ENCODE measurements at regions not wholly inside any gene's neighbourhood (a gene's known extent, or its start where the extent isn't known, plus 50 kb on each side); places are given as distances from the start of the nearest gene placed in this dataset.
"Not testable (repeated sequence)": the region's sequence is repeated elsewhere in the genome, so short reads cannot be mapped to it uniquely, and the experiment has no call there.

- DNase-seq (ENCODE audit: low spot score) = no peak
- no peak for FAIRE-seq
Measured at GRCh38 chr17:82998637-82999036, 80.8 kb upstream of the METRNL start.

DNA sequence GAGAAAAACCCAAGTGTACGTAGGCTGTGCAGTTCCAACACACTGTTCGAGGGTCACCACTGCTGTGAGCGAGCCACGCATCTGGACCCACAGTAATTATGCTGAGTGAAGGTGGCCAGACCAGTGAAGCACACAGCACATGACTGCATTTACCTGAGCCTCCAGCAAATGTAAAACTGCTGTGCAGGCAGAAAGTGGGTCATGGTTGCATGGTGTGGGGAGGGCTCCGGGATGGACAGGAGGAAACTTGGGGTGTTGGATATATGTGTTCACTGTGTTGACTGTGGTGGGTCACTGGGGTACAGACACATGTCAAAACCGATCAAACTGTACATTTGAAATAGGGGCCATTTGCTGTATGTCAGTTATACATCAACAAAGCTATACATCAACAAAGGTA, 78.7 kb upstream of the METRNL start:
- FAIRE-seq = peak; percentile 17

GRCh38 chr17:83002118-83002805, 77.1 kb upstream of the METRNL start:
- DNase-seq (ENCODE audit: low spot score) = no peak
- no peak for FAIRE-seq

More for the DNA sequence above, 78.7 kb upstream of the METRNL start:
- no peak for DNase-seq (ENCODE audit: low spot score)

DNA sequence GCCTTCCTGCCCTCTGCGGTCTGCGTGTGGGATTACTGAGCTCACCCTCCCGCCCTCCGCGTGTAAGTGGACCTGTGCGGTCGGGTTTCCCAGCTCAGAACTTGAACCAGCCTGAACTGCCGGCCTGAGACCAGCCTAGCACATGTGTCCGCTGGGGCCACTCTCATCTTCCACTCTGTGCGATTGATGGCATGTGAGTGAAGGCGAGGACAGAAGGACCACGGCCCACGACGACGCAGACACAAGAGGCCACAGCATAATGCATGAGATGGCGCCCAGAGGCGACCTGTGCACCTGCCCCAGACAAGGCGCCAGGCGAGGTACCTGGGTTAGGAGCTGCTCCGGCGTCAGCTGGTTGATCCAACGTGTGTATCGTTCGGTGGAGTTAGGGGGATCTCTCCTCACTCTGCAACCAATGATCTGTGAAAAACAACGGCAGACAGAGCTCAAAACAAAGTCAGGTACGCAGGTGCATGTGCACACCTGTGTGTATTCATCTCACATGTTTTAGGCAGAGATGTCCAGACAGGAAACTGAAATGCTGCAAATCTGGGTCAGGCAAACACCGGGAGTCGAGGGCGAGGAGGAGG, 74.5 kb upstream of the METRNL start:
- no peak for DNase-seq (ENCODE audit: low spot score)
- FAIRE-seq = peak; percentile 65

DNA sequence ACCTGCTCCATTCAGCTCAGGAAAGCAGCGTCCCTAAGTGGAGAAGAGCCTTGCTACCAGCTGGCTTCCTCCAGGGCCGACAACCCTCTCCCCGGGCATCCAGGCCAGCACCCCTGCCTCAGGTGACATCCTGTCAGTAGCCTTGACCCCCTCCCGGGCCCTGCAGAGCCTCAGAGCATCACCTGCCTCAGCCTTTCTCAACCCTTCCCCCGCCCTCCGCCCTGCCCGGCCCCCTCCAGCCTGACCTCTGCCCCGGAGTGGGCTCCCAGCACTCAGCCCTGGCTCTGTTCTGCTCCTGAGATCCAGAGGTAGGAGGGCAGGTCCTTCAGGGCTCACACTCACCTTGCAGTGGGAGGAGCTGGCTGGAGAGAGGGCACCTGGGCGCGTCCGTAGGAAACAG, 73.8 kb upstream of the METRNL start:
- DNase-seq (ENCODE audit: low spot score) = no peak
- no peak for FAIRE-seq

GRCh38 chr17:83006515-83007455, 72.6 kb upstream of the METRNL start:
- DNase-seq (ENCODE audit: low spot score) (no peak), FAIRE-seq (no peak)

- FAIRE-seq = no peak
- DNase-seq (ENCODE audit: low spot score) = no peak
Measured at GRCh38 chr17:83007504-83008185, 71.8 kb upstream of the METRNL start.

DNA sequence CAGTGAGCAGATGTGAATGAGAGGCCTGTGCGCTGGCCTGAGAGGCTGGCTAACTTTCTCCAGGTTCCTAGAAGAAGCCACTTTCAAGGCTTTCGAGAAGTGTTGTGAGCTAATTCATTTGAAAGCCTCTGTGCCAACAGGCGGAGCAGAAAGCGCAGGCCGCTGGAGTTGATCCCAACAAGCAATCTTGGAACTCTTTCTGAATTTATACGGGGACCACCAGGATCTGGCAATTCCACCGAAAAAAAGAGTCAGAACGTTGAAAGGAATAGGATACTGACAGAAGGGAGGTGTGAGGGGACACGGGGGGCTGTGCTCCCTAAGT, 71.3 kb upstream of the METRNL start:
- no peak for FAIRE-seq
- no peak for DNase-seq (ENCODE audit: low spot score)

GRCh38 chr17:83008526-83008925, 70.9 kb upstream of the METRNL start:
- FAIRE-seq = peak; percentile 13

DNA sequence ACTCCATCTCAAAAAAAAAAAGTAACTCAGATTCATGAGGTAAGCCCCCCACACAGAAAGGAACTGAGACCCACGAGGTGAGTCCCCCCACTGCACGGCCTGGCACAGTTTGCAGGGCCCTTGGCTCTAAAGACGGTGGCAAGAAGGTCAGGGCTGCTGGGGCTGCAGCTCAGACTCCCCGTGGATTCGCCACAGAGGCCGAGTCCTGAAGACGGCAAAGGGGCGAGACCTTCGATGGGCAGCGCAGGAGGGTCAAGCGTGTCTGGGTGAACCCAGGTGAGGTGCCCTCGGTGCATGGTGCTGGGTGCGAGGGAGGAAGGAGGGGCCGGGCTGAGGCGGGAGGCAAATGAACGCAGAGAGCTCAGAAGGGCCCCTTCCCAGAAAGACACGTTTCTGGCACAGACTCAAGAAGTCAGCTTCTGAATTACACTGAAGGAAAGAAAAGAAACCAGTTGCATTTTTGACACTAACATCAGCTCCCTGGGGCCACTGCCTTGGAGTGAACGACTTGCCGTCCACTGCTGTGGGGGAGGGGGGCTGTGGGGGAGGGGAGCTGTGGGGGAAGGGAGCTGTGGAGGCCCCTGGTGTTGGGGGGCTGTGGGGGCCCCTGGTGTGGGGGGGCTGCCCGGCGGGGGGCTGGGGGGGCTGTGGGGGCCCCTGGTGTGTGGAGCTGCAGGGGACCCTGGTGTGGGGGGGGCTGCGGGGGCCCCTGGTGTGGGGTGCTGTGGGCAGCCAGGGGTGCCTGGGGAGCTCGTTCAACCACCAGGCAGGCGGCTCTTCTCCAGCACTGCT, 69.8 kb upstream of the METRNL start:
- FAIRE-seq = no peak
- DNase-seq (ENCODE audit: low spot score) = no peak

More at GRCh38 chr17:83008526-83008925, 70.9 kb upstream of the METRNL start:
- DNase-seq (ENCODE audit: low spot score) = no peak

GRCh38 chr17:83010206-83011200, 68.9 kb upstream of the METRNL start:
- FAIRE-seq (no peak), DNase-seq (ENCODE audit: low spot score) (no peak)

DNA sequence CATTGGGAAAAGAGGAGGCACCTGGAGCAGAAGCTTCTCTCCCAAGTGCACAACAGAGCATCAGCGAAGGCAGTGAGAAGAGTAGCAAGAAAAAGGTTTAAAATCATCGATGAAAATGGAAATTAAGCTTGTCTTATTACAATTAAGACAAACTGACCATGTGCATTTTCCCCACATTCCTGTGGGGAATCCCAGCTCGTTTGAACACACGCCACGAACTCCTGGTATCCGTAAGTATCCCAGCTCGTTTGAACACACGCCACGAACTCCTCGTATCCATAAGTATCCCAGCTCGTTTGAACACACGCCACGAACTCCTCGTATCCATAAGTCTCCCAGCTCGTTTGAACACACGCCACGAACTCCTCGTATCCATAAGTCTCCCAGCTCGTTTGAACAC, 67.7 kb upstream of the METRNL start:
- DNase-seq (ENCODE audit: low spot score) = not testable (repeated sequence)

DNA sequence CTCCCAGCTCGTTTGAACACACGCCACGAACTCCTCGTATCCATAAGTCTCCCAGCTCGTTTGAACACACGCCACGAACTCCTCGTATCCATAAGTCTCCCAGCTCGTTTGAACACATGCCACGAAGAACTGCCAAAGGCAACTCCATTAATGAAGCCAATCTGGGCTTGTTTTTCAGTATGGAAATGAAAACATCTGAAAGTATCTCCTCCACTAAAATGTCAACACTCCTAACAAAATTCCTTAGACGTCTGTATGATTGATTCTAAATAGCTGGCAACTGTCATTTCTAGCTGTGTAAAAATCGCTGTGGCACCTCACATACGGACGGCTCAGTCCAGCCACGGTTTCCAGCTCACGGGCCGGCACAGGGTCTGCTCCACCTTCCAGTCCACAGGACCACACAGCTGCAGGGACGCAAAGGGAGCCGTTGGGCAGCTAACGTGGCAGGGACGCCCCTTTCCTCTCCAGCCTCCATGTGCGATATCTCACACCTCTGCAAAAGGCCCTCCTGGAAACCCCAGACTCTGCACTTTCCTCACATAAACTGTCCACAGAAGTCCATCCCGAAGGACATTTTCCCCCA, 67.1 kb upstream of the METRNL start:
- FAIRE-seq (no peak), DNase-seq (ENCODE audit: low spot score) (no peak)

More for the DNA sequence above, 67.7 kb upstream of the METRNL start:
- not testable (repeated sequence) for FAIRE-seq

DNA sequence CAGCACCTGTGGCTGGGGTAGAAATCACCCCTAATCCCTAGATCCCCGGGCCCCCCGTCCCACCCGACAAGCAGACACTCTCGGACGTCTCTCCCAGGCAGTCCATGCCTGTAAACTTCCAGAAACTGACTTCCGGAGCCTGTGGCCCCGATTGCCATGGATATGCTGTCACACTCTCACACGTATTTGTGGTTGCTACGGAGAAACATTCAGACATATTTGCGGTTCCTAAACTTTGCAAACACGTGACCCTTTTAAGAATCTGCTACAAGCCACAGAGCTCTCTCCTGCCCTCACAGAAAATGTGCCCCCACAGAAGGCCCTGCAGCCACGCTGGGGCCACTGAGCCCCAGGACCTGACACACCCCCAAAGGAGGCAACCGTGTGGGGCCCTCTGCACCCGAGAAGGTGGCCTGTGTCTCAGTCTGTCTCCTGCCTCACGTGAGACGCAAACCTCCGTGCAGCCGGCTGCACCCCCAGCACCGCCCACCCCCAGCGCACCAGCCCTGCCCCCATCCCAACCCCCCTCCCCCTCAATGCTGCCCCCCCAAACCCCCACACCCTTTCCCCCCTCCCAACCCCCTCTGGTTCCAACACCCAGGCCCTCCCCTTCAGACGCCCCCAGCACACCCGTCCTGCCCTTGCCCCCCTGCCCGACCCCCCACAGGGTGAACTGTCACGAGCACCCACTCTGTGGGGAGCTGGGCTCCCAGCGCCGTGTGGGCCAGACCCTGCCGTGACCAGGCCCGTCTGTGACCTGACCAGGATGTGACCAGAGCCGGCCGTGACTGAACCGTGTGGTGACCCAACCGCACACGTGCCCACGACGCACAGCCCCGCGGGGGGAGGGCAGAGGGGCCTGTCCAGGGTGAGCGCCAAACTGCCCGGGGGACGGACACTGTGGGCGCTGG, 66.3 kb upstream of the METRNL start:
- FAIRE-seq (peak; percentile 9), DNase-seq (ENCODE audit: low spot score) (peak; percentile 92)

DNA sequence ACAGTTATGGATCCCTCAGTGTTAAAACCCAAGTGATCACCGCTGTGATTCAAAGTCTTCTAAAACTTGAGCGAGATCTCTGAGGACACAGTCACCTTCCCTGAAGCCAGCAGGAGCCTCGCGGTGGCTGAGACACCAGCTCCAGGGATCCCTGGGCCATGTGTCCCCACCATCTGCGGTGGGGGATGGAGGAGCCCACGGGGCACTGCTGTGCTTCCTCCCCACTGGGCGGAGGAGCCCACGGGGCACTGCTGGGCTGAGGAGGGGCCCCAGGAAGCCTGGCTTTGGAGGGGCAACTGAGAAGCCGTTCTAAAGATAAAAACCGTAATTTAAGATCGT, 65.7 kb upstream of the METRNL start:
- FAIRE-seq (no peak), DNase-seq (ENCODE audit: low spot score) (no peak)

DNA sequence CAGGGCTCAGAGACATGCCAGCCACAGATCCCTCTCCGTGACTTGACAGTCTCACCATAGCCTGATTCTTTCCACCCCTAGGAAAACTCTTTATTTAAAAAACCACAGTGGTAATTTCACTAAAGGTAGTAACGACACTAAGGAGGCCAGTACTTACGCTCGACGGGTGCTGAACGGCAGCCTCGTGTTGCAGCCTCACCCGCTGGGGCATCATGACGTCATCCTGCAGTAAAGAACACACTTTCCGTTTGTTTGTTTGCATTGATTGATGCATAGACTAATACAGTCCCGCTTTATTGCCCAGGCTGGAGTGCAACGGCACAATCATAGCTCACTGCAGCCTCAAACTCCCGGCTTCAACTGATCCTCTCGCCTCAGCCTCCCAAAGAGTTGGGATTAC, 65.1 kb upstream of the METRNL start:
- FAIRE-seq = no peak
- no peak for DNase-seq (ENCODE audit: low spot score)

DNA sequence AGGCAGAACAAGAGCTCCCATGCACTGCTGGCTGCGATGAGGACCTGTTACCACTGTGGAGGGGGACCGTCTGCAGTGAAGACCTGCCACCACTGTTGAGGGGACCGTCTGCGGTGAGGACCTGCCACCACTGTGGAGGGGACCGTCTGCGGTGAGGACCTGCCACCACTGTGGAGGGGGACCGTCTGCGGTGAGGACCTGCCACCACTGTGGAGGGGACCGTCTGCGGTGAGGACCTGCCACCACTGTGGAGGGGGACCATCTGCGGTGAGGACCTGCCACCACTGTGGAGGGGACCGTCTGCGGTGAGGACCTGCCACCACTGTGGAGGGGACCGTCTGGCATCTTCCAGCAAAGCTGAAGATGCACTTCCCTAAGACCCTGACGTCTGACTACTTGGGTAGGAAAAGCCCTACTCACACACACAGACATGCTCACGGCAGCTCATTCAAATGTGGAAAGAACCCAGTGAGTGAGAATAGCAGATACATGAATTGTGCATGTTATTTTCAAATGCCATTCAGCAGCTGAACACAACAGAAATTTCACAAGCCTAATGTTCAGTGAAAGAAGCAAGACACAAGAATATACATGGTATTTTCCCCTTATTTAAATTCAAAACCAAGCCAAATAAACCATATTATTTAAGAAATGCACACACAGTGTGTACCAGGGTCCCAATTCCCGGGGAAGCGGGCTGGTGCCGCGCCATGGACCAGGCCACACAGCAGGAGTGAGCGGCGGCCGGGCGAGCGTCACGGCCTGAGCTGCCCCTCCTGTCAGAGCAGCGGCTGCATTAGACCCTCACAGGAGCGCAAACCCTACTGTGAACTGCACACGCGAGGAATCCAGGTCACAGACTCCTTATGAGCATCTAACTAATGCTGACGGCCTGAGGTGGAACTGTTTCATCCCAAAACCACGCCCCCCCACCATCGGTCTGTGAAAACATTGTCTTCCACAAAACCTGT, 64.2 kb upstream of the METRNL start:
- DNase-seq (ENCODE audit: low spot score) (no peak), FAIRE-seq (peak; percentile 5)

All from urothelium cell line (cell line).